A673 (cell line): ENCODE measurements at regions not wholly inside any gene's neighbourhood (a gene's known extent, or its start where the extent isn't known, plus 50 kb on each side); places are given as distances from the start of the nearest gene placed in this dataset.

Experiments used
- BruUV-seq: library from RNA; stranded (reverse); fragments of 400-500 nt; replicated peaks from 2 replicates; lab custom pipeline; 2021; lab: Mats Ljungman, UMichigan
- CTCF ChIA-PET: fragments of 300-600 bp; sonication (Branson Sonifier 250); formaldehyde crosslinking; loops from one replicate; lab custom pipeline; 2022; ENCODE audit warnings: antibody characterized with exemption; lab: Charles Lee
- POLR2A ChIA-PET: fragments of 300-600 bp; sonication (Branson Sonifier 250); formaldehyde crosslinking; loops from one replicate; lab custom pipeline; 2022; ENCODE audit warnings: antibody characterized with exemption; ENCODE audit not compliant: low non-redundant PET; lab: Charles Lee
- DNase-seq: peaks from one replicate; pipeline ENCODE4 v3.0.0-alpha.2; 2015; ENCODE audit warnings: low spot score
- H3K27ac ChIP-seq: fragments of 200-600 bp; sonication (generic); 2 replicates; pipeline ENCODE4 v1.5.1; 2016; ENCODE audit warnings: mixed run types, low read depth, mild to moderate bottlenecking, mixed read lengths, antibody characterized with exemption, low read length; ENCODE audit not compliant: poor library complexity, severe bottlenecking
- H3K27me3 ChIP-seq: fragments of 200-600 bp; sonication (generic); replicated peaks from 2 replicates; pipeline ENCODE4 v1.6.1; 2017; ENCODE audit warnings: mixed run types, low read depth, mild to moderate bottlenecking, mixed read lengths, antibody characterized with exemption, low read length; ENCODE audit not compliant: insufficient read depth, poor library complexity
- H3K36me3 ChIP-seq: fragments of 200-600 bp; sonication (generic); 2 replicates; pipeline ENCODE4 v1.6.1; 2016; ENCODE audit warnings: mixed run types, mild to moderate bottlenecking, mixed read lengths, antibody characterized with exemption, low read length; ENCODE audit not compliant: insufficient read depth, poor library complexity, severe bottlenecking
- H3K4me1 ChIP-seq: fragments of 200-600 bp; sonication (generic); 2 replicates; pipeline ENCODE4 v1.6.1; 2017; ENCODE audit warnings: mixed run types, mild to moderate bottlenecking, mixed read lengths, antibody characterized with exemption, low read length; ENCODE audit not compliant: insufficient read depth, poor library complexity, severe bottlenecking
- H3K4me3 ChIP-seq: fragments of 200-600 bp; sonication (generic); 2 replicates; pipeline ENCODE4 v1.5.1; 2016; ENCODE audit warnings: low read depth, mixed run types, mild to moderate bottlenecking, mixed read lengths, low read length; ENCODE audit not compliant: poor library complexity, severe bottlenecking
- H3K9me3 ChIP-seq: fragments of 200-600 bp; sonication (generic); 2 replicates; pipeline ENCODE4 v1.6.1; 2016; ENCODE audit warnings: mixed run types, low read depth, mild to moderate bottlenecking, mixed read lengths, antibody characterized with exemption, low read length; ENCODE audit not compliant: poor library complexity, severe bottlenecking
- CTCF ChIP-seq: fragments of 300-800, 200-600 bp; sonication (generic); conservative IDR thresholded peaks from 2 replicates; pipeline ENCODE4 v1.5.1; 2017; ENCODE audit warnings: low read depth, mild to moderate bottlenecking, antibody characterized with exemption, low read length, moderate library complexity, mixed read lengths
- EZH2 ChIP-seq: fragments of 200-600 bp; sonication (generic); IDR thresholded peaks from 2 replicates; pipeline ENCODE4 v1.6.1; 2017; ENCODE audit warnings: borderline replicate concordance, low read depth, mild to moderate bottlenecking, mixed read lengths, antibody characterized with exemption, low read length; ENCODE audit not compliant: poor library complexity, severe bottlenecking
- intact Hi-C: fragments of 100-400 bp; cut with micrococcal nuclease; formaldehyde crosslinking; loops from one replicate; pipeline ENCODE4 v1.10.0; 2022; ENCODE audit not compliant: unreplicated experiment

DNA sequence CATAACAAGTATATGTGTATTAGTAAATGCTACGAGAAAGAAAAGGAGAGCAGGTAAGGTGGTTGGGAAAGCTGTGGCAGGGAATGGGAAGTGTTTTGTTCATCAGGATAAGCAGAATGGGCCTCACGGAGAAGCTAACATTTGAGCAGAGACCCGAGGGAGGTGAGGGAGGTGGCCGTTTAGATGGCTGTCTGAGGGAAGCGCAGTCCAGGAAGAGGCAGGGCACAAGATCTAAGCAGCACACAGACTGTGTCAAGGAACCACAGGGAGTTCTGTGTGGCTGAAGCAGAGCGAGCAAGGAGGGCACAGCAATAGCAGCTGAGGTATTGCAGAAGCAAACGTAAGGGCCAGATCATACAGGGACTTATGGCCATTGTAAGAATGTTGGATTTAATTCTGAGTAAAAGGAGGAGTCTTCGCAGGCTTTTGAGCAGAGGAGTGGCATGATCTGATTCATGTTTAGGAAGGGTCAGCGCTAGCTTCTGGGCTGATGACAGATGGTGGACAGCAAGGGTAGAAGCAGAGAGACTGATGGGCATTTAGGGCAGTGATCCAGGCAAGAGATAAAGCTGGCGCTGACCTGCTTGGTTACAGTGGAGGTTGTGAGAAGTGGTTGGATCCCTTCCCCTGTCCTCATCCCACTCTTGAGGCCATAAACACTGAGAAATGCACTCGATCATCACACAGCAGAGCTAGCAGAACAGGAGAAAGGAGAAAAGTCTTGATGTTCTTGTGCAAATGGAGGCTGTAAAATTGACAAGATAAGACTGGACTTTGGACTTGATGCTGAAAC is 199.9 kb downstream of the LACC1 start:
- H3K27ac ChIP-seq, result no peak overlapping the region
- intact Hi-C loops, result no loop called here
- ChIA-PET POLR2A (no interaction called here), CTCF (no interaction called here)
- no peak overlapping the region for H3K4me3 ChIP-seq
- no peaks in the 10 kb centered on the region for H3K9me3 ChIP-seq
- DNase-seq, result no peak
- H3K36me3 ChIP-seq, result no peaks in the 10 kb centered on the region
- no peaks in the 10 kb centered on the region for H3K4me1 ChIP-seq
- BruUV-seq, result no TSS peak
- no peak for TF ChIP-seq EZH2
- no peak for TF ChIP-seq CTCF
- no peaks in the 10 kb centered on the region for H3K27me3 ChIP-seq

DNA sequence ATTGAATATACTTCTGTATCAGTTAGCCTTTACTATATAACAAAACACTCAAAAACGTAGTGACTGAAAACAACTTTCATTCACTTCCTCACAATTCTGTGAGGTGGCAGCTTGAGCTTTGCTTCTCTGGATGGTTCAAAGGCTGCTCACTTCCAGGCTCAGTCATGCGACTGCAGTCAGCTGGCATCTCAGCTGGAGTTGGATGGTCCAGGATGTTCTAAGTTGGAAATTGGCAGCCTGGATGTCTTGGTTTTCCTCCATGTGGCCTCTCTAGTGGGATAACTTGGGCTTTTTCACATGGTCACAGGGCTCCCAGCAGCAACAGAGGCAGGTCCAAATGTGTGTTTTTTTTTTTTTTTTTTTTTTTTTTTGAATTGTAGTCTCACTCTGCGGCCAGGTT is 204.4 kb downstream of the LACC1 start:
- no TSS peak for BruUV-seq
- POLR2A ChIA-PET, result no interaction called here
- CTCF ChIA-PET, result no interaction called here
- Histone ChIP-seq H3K9me3 (no peaks in the 10 kb centered on the region), H3K27ac (no peak overlapping the region), H3K4me3 (no peak overlapping the region), H3K27me3 (no peaks in the 10 kb centered on the region), H3K4me1 (no peaks in the 10 kb centered on the region), H3K36me3 (no peaks in the 10 kb centered on the region)
- intact Hi-C loops, result no loop called here
- DNase-seq, result no peak
- TF ChIP-seq EZH2, result no peak

- no peaks in the 10 kb centered on the region for H3K27me3 ChIP-seq
- no peaks in the 10 kb centered on the region for H3K4me1 ChIP-seq
- CTCF ChIA-PET, result no interaction called here
- no peaks in the 10 kb centered on the region for H3K36me3 ChIP-seq
- no peaks in the 10 kb centered on the region for H3K9me3 ChIP-seq
- intact Hi-C loops, result no loop called here
- POLR2A ChIA-PET, result no interaction called here
- no peak overlapping the region for H3K4me3 ChIP-seq
- no peak for DNase-seq
- TF ChIP-seq EZH2 (no peak), CTCF (no peak)
- H3K27ac ChIP-seq, result no peak overlapping the region
- BruUV-seq, result no TSS peak
Observed at GRCh38 chr13:44086389-44086788, 206.7 kb downstream of the LACC1 start.

- Histone ChIP-seq H3K27me3 (no peaks in the 10 kb centered on the region), H3K36me3 (no peaks in the 10 kb centered on the region), H3K27ac (no peak overlapping the region), H3K4me1 (no peaks in the 10 kb centered on the region), H3K9me3 (no peaks in the 10 kb centered on the region), H3K4me3 (no peak overlapping the region)
- TF ChIP-seq CTCF (no peak), EZH2 (no peak)
- no peak for DNase-seq
- POLR2A ChIA-PET, result no interaction called here
- BruUV-seq, result no TSS peak
- CTCF ChIA-PET, result no interaction called here
- intact Hi-C loops, result no loop called here
Observed at GRCh38 chr13:44088411-44088810, 208.7 kb downstream of the LACC1 start.
